ENCODE measurements at regions not wholly inside any gene's neighbourhood (a gene's known extent, or its start where the extent isn't known, plus 50 kb on each side); places are given as distances from the start of the nearest gene placed in this dataset.

GRCh38 chr3:106575029-106575428 is 706.2 kb upstream of the CBLB start:
- no peak for DNase-seq

- DNase-seq = no peak
Observed at GRCh38 chr3:106577241-106577640, 708.4 kb upstream of the CBLB start.

GRCh38 chr3:106578911-106579310 is 710.1 kb upstream of the CBLB start:
- DNase-seq = no peak

GRCh38 chr3:106582151-106582550 is 713.3 kb upstream of the CBLB start:
- DNase-seq = no peak

GRCh38 chr3:106587551-106587950 is 718.7 kb upstream of the CBLB start:
- no peak for DNase-seq

GRCh38 chr3:106588739-106589138 is 719.9 kb upstream of the CBLB start:
- DNase-seq = no peak

- no peak for DNase-seq
Observed at GRCh38 chr3:106589311-106589942, 720.6 kb upstream of the CBLB start.

GRCh38 chr3:106590216-106590615 is 721.4 kb upstream of the CBLB start:
- DNase-seq = no peak

GRCh38 chr3:106593381-106593780 is 724.6 kb upstream of the CBLB start:
- no peak for DNase-seq

- DNase-seq = peak; percentile 76
Observed at GRCh38 chr3:106609666-106610301, 741.0 kb upstream of the CBLB start.

GRCh38 chr3:106610362-106610959 is 741.6 kb upstream of the CBLB start:
- DNase-seq = no peak

GRCh38 chr3:106611116-106611515 is 742.3 kb upstream of the CBLB start:
- no peak for DNase-seq

- no peak for DNase-seq
Observed at GRCh38 chr3:106611841-106612240, 743.0 kb upstream of the CBLB start.

GRCh38 chr3:106616556-106616955 is 747.7 kb upstream of the CBLB start:
- no peak for DNase-seq

GRCh38 chr3:106617276-106617675 is 748.5 kb upstream of the CBLB start:
- no peak for DNase-seq

- no peak for DNase-seq
Observed at GRCh38 chr3:106620646-106621045, 751.8 kb upstream of the CBLB start.

GRCh38 chr3:106624154-106624553 is 753.1 kb upstream of the CCDC54 start:
- DNase-seq = no peak

- DNase-seq = no peak
Observed at GRCh38 chr3:106628407-106628806, 748.8 kb upstream of the CCDC54 start.

- no peak for DNase-seq
Observed at GRCh38 chr3:106629215-106629832, 747.9 kb upstream of the CCDC54 start.

- no peak for DNase-seq
Observed at GRCh38 chr3:106631373-106632108, 745.7 kb upstream of the CCDC54 start.

- no peak for DNase-seq
Observed at GRCh38 chr3:106635271-106635670, 742.0 kb upstream of the CCDC54 start.

- DNase-seq = no peak
Observed at GRCh38 chr3:106635826-106636225, 741.4 kb upstream of the CCDC54 start.

- DNase-seq = no peak
Observed at GRCh38 chr3:106640353-106640752, 736.9 kb upstream of the CCDC54 start.
